HFFc6 (cell line): ENCODE measurements at regions not wholly inside any gene's neighbourhood (a gene's known extent, or its start where the extent isn't known, plus 50 kb on each side); places are given as distances from the start of the nearest gene placed in this dataset.

ENCODE experiments used
- DNase-seq: peaks from one replicate; pipeline ENCODE4 v3.0.0-alpha.2; 2018
- H3K27ac Mint-ChIP-seq: 2 replicates; pipeline ENCODE4 v1.8.0; 2020; ENCODE audit warnings: mild to moderate bottlenecking, mixed read lengths
- H3K27me3 Mint-ChIP-seq: 2 replicates; pipeline ENCODE4 v1.8.0; 2021; ENCODE audit warnings: mild to moderate bottlenecking, moderate library complexity, mixed read lengths; ENCODE audit not compliant: insufficient read depth
- H3K36me3 Mint-ChIP-seq: 2 replicates; pipeline ENCODE4 v1.8.0; 2021; ENCODE audit warnings: low read depth, mixed read lengths
- H3K4me1 Mint-ChIP-seq: 2 replicates; pipeline ENCODE4 v1.8.0; 2020; ENCODE audit warnings: low read depth, mixed read lengths
- H3K4me3 Mint-ChIP-seq: 2 replicates; pipeline ENCODE4 v1.8.0; 2020; ENCODE audit warnings: mild to moderate bottlenecking, moderate library complexity, mixed read lengths
- H3K9me3 Mint-ChIP-seq: 2 replicates; pipeline ENCODE4 v1.8.0; 2020; ENCODE audit warnings: mild to moderate bottlenecking, mixed read lengths
- CTCF ChIP-seq: fragments of 200-600 bp; sonication (generic); IDR thresholded peaks from 2 replicates; pipeline ENCODE4 v1.5.0; 2021; ENCODE audit warnings: antibody characterized with exemption, mild to moderate bottlenecking

- H3K4me1 Mint-ChIP-seq: no peaks in the 10 kb centered on the region
- no peaks in the 10 kb centered on the region for H3K9me3 Mint-ChIP-seq
- H3K36me3 Mint-ChIP-seq: no peaks in the 10 kb centered on the region
- no peak overlapping the region for H3K27ac Mint-ChIP-seq
- no peak for TF ChIP-seq CTCF
- peaks cover 5% of the 10 kb centered on the region; the same call in 1 of the 2 replicates for H3K27me3 Mint-ChIP-seq
- no peak overlapping the region for H3K4me3 Mint-ChIP-seq
- no peak for DNase-seq
These were observed 65.2 kb upstream of the ST6GALNAC5 start for GRCh38 chr1:76802094-76802493.

GRCh38 chr1:76807543-76808260 is 59.6 kb upstream of the ST6GALNAC5 start:
- Mint-ChIP-seq H3K4me1 (no peaks in the 10 kb centered on the region), H3K27ac (no peak overlapping the region), H3K4me3 (no peak overlapping the region), H3K9me3 (no peaks in the 10 kb centered on the region), H3K36me3 (no peaks in the 10 kb centered on the region), H3K27me3 (peaks cover 6% of the 10 kb centered on the region)
- TF ChIP-seq CTCF: no peak
- DNase-seq: no peak
